ENCODE measurements at regions not wholly inside any gene's neighbourhood (a gene's known extent, or its start where the extent isn't known, plus 50 kb on each side); places are given as distances from the start of the nearest gene placed in this dataset.

GRCh38 chr1:82264802-82265201, 464.1 kb downstream of the ADGRL2 start:
- no peak overlapping the region for H3K4me3 ChIP-seq (ENCODE audit: low read depth, low read length)

- no peak overlapping the region for H3K4me3 ChIP-seq (ENCODE audit: low read depth, low read length)
These were observed 462.7 kb downstream of the ADGRL2 start for GRCh38 chr1:82263396-82263795.

GRCh38 chr1:82260666-82261065, 459.9 kb downstream of the ADGRL2 start:
- H3K4me3 ChIP-seq (ENCODE audit: low read depth, low read length), result no peak overlapping the region

GRCh38 chr1:82260051-82260450, 459.3 kb downstream of the ADGRL2 start:
- no peak overlapping the region for H3K4me3 ChIP-seq (ENCODE audit: low read depth, low read length)

- H3K4me3 ChIP-seq (ENCODE audit: low read depth, low read length), result no peak overlapping the region
These were observed 458.2 kb downstream of the ADGRL2 start for GRCh38 chr1:82258887-82259286.

- no peak overlapping the region for H3K4me3 ChIP-seq (ENCODE audit: low read depth, low read length)
These were observed 445.3 kb downstream of the ADGRL2 start for GRCh38 chr1:82246050-82246449.

GRCh38 chr1:82245345-82246014, 444.7 kb downstream of the ADGRL2 start:
- H3K4me3 ChIP-seq (ENCODE audit: low read depth, low read length), result no peak overlapping the region

GRCh38 chr1:82240571-82240970, 439.8 kb downstream of the ADGRL2 start:
- no peak overlapping the region for H3K4me3 ChIP-seq (ENCODE audit: low read depth, low read length)

- no peak overlapping the region for H3K4me3 ChIP-seq (ENCODE audit: low read depth, low read length)
These were observed 429.9 kb downstream of the ADGRL2 start for GRCh38 chr1:82230667-82231066.

- H3K4me3 ChIP-seq (ENCODE audit: low read depth, low read length), result no peak overlapping the region
These were observed 426.8 kb downstream of the ADGRL2 start for GRCh38 chr1:82227306-82228095.

- no peak overlapping the region for H3K4me3 ChIP-seq (ENCODE audit: low read depth, low read length)
These were observed 425.4 kb downstream of the ADGRL2 start for GRCh38 chr1:82226186-82226505.

GRCh38 chr1:82225421-82226185, 424.9 kb downstream of the ADGRL2 start:
- H3K4me3 ChIP-seq (ENCODE audit: low read depth, low read length), result no peak overlapping the region

GRCh38 chr1:82223091-82223490, 422.4 kb downstream of the ADGRL2 start:
- H3K4me3 ChIP-seq (ENCODE audit: low read depth, low read length), result no peak overlapping the region

- H3K4me3 ChIP-seq (ENCODE audit: low read depth, low read length), result no peak overlapping the region
These were observed 421.0 kb downstream of the ADGRL2 start for GRCh38 chr1:82221721-82222120.

GRCh38 chr1:82220754-82221153, 420.0 kb downstream of the ADGRL2 start:
- no peak overlapping the region for H3K4me3 ChIP-seq (ENCODE audit: low read depth, low read length)

GRCh38 chr1:82219841-82220240, 419.1 kb downstream of the ADGRL2 start:
- H3K4me3 ChIP-seq (ENCODE audit: low read depth, low read length), result no peak overlapping the region

GRCh38 chr1:82218846-82219245, 418.1 kb downstream of the ADGRL2 start:
- H3K4me3 ChIP-seq (ENCODE audit: low read depth, low read length), result no peak overlapping the region

GRCh38 chr1:82215853-82216175, 415.1 kb downstream of the ADGRL2 start:
- no peak overlapping the region for H3K4me3 ChIP-seq (ENCODE audit: low read depth, low read length)

- H3K4me3 ChIP-seq (ENCODE audit: low read depth, low read length), result no peak overlapping the region
These were observed 414.5 kb downstream of the ADGRL2 start for GRCh38 chr1:82215056-82215852.

- H3K4me3 ChIP-seq (ENCODE audit: low read depth, low read length), result no peak overlapping the region
These were observed 413.9 kb downstream of the ADGRL2 start for GRCh38 chr1:82214606-82215005.

- no peak overlapping the region for H3K4me3 ChIP-seq (ENCODE audit: low read depth, low read length)
These were observed 396.9 kb downstream of the ADGRL2 start for GRCh38 chr1:82197606-82198005.
